HCT116 (cell line): ENCODE measurements at regions not wholly inside any gene's neighbourhood (a gene's known extent, or its start where the extent isn't known, plus 50 kb on each side); places are given as distances from the start of the nearest gene placed in this dataset.

Experiments
- EGR1 ChIP-seq: IDR thresholded peaks from 2 replicates; pipeline ENCODE4 v1.6.1; 2012; ENCODE audit warnings: low read depth
- ELF1 ChIP-seq: IDR thresholded peaks from 2 replicates; pipeline ENCODE4 v1.6.1; 2012; ENCODE audit warnings: low read depth, borderline replicate concordance
- EZH2 ChIP-seq: fragments of 200-600 bp; sonication (generic); IDR thresholded peaks from 2 replicates; pipeline ENCODE4 v1.6.1; 2017; ENCODE audit warnings: antibody characterized with exemption, mixed run types
- EZH2phosphoT487 ChIP-seq: fragments of 200-600 bp; IDR thresholded peaks from 2 replicates; pipeline ENCODE4 v1.6.1; 2018; ENCODE audit warnings: antibody characterized with exemption, borderline replicate concordance
- POLR2A ChIP-seq: IDR thresholded peaks from 2 replicates; pipeline ENCODE4 v1.7.0; 2011; ENCODE audit warnings: borderline replicate concordance; ENCODE audit not compliant: insufficient read depth, insufficient read length; ENCODE audit errors: extremely low read depth
- POLR2AphosphoS5 ChIP-seq: IDR thresholded peaks from 2 replicates; pipeline ENCODE4 v1.6.1; 2011; ENCODE audit warnings: mild to moderate bottlenecking, low read depth, low read length, moderate library complexity
- RAD21 ChIP-seq: IDR thresholded peaks from 2 replicates; pipeline ENCODE4 v1.6.1; 2012; ENCODE audit warnings: low read depth, mild to moderate bottlenecking
- SIN3A ChIP-seq: IDR thresholded peaks from 2 replicates; pipeline ENCODE4 v1.6.1; 2012; ENCODE audit warnings: low read depth
- SP1 ChIP-seq: IDR thresholded peaks from 2 replicates; pipeline ENCODE4 v1.6.1; 2012; ENCODE audit warnings: low read depth
- TCF7L2 ChIP-seq: IDR thresholded peaks from 2 replicates; pipeline ENCODE4 v1.7.0; 2011; ENCODE audit warnings: borderline replicate concordance, inconsistent platforms; ENCODE audit not compliant: insufficient read depth, insufficient read length; ENCODE audit errors: extremely low read depth
- TF ChIP-seq, protein P1 (sequence below), 3 experiments: fragments of 200-600 bp in 1 of 3; sonication (generic) in 1 of 3; IDR thresholded peaks in 2 of 3; conservative IDR thresholded peaks in 1 of 3; 2 replicates each; pipeline ENCODE4 v1.5.1; 2012 to 2017; ENCODE audit warnings: low read depth in 2 of 3, low read length in 2 of 3, antibody characterized with exemption in 1 of 3, borderline replicate concordance in 1 of 3, control low read depth in 1 of 3, mild to moderate bottlenecking in 1 of 3, mixed read lengths in 1 of 3, mixed run types in 1 of 3, moderate library complexity in 1 of 3; ENCODE audit not compliant: insufficient read depth in 1 of 3
- TF ChIP-seq, protein P2 (sequence below): IDR thresholded peaks from 2 replicates; pipeline ENCODE4 v1.6.1; 2012
- TF ChIP-seq, protein P3 (sequence below): IDR thresholded peaks from 2 replicates; pipeline ENCODE4 v1.6.1; 2012; ENCODE audit warnings: low read depth

DNA sequence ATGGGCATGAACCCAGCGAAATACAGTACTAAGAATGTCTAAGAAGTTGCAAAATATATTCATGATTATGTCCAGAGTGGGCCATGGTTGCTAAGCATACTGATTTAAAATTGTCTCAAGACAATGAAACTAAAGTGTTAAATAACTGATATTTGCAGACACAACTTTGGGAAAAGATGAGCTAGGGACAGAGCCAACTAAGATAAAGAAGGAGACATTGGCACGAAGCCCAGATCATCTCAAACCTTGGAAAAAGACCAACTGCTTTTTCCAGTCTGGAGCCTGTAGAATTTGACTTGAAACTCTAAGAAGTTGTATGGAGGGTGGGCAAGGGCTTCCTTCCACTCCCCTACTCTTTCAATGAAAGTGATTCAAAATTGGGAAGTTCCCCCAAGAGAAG is 108.5 kb upstream of the GLRA2 start:
- TF ChIP-seq, protein P1, sequence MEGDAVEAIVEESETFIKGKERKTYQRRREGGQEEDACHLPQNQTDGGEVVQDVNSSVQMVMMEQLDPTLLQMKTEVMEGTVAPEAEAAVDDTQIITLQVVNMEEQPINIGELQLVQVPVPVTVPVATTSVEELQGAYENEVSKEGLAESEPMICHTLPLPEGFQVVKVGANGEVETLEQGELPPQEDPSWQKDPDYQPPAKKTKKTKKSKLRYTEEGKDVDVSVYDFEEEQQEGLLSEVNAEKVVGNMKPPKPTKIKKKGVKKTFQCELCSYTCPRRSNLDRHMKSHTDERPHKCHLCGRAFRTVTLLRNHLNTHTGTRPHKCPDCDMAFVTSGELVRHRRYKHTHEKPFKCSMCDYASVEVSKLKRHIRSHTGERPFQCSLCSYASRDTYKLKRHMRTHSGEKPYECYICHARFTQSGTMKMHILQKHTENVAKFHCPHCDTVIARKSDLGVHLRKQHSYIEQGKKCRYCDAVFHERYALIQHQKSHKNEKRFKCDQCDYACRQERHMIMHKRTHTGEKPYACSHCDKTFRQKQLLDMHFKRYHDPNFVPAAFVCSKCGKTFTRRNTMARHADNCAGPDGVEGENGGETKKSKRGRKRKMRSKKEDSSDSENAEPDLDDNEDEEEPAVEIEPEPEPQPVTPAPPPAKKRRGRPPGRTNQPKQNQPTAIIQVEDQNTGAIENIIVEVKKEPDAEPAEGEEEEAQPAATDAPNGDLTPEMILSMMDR (IDR thresholded peaks at IDR 0.05 in 2 of 3, conservative IDR thresholded peaks at IDR 0.05 in 1 of 3; ENCODE audit: borderline replicate concordance in 1 of 3, insufficient read depth in 1 of 3, low read depth in 2 of 3, low read length in 2 of 3): no peak
- no peak for TF ChIP-seq POLR2A
- TF ChIP-seq, protein P2, sequence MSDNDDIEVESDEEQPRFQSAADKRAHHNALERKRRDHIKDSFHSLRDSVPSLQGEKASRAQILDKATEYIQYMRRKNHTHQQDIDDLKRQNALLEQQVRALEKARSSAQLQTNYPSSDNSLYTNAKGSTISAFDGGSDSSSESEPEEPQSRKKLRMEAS: no peak
- no peak for TF ChIP-seq RAD21
- TF ChIP-seq TCF7L2: no peak
- TF ChIP-seq EZH2: no peak
- TF ChIP-seq ELF1: no peak
- no peak for TF ChIP-seq EZH2phosphoT487
- no peak for TF ChIP-seq EGR1
- TF ChIP-seq SP1: no peak
- no peak for TF ChIP-seq POLR2AphosphoS5
- no peak for TF ChIP-seq SIN3A
- TF ChIP-seq, protein P3, sequence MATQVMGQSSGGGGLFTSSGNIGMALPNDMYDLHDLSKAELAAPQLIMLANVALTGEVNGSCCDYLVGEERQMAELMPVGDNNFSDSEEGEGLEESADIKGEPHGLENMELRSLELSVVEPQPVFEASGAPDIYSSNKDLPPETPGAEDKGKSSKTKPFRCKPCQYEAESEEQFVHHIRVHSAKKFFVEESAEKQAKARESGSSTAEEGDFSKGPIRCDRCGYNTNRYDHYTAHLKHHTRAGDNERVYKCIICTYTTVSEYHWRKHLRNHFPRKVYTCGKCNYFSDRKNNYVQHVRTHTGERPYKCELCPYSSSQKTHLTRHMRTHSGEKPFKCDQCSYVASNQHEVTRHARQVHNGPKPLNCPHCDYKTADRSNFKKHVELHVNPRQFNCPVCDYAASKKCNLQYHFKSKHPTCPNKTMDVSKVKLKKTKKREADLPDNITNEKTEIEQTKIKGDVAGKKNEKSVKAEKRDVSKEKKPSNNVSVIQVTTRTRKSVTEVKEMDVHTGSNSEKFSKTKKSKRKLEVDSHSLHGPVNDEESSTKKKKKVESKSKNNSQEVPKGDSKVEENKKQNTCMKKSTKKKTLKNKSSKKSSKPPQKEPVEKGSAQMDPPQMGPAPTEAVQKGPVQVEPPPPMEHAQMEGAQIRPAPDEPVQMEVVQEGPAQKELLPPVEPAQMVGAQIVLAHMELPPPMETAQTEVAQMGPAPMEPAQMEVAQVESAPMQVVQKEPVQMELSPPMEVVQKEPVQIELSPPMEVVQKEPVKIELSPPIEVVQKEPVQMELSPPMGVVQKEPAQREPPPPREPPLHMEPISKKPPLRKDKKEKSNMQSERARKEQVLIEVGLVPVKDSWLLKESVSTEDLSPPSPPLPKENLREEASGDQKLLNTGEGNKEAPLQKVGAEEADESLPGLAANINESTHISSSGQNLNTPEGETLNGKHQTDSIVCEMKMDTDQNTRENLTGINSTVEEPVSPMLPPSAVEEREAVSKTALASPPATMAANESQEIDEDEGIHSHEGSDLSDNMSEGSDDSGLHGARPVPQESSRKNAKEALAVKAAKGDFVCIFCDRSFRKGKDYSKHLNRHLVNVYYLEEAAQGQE: no peak
